AG08395 (cell line): ENCODE measurements at regions not wholly inside any gene's neighbourhood (a gene's known extent, or its start where the extent isn't known, plus 50 kb on each side); places are given as distances from the start of the nearest gene placed in this dataset.

Source experiments
- DNase-seq: peaks from one replicate; pipeline ENCODE4 v3.0.0; 2012; ENCODE audit warnings: mixed read lengths, low spot score

GRCh38 chr14:61107869-61108493 lies 126.9 kb downstream of the SLC38A6 start:
- no peak for DNase-seq

- no peak for DNase-seq
These were observed 126.1 kb downstream of the SLC38A6 start for GRCh38 chr14:61106959-61107641.

- DNase-seq, result no peak
These were observed 125.4 kb downstream of the SLC38A6 start for GRCh38 chr14:61106271-61106958.

GRCh38 chr14:61104358-61104757 lies 123.3 kb downstream of the SLC38A6 start:
- DNase-seq, result no peak

GRCh38 chr14:61103541-61104339 lies 122.7 kb downstream of the SLC38A6 start:
- peak; percentile 97 for DNase-seq

- no peak for DNase-seq
These were observed 121.8 kb downstream of the SLC38A6 start for GRCh38 chr14:61102549-61103466.
